ENCODE measurements at regions not wholly inside any gene's neighbourhood (a gene's known extent, or its start where the extent isn't known, plus 50 kb on each side); places are given as distances from the start of the nearest gene placed in this dataset.

DNA sequence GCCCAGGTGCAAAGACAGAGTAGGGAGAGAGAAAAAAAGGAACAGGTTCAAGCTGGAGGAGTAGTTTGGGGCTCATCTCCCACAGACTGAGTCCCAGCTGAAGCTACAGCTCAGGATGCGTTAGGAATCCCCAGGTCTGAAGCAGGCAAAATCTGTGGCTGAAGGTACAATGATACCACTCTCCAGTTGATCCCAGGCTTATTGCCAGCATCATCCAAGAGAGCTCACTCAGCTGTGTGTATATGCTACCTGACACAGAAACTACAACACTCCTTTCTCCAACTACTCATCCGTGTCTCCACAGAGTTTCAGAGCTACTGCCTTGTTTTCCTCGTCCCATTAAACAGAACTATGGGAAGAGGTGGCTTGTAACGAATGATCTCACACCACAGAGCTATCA lies 851.3 kb downstream of the GRID1 start:
- no peaks in the 10 kb centered on the region for H3K79me2 ChIP-seq (ENCODE audit: insufficient read depth, low read length)
- TF ChIP-seq EZH2phosphoT487 (conservative IDR thresholded peaks at IDR 0.05; ENCODE audit: low read length), result no peak
- TF ChIP-seq, protein P1, sequence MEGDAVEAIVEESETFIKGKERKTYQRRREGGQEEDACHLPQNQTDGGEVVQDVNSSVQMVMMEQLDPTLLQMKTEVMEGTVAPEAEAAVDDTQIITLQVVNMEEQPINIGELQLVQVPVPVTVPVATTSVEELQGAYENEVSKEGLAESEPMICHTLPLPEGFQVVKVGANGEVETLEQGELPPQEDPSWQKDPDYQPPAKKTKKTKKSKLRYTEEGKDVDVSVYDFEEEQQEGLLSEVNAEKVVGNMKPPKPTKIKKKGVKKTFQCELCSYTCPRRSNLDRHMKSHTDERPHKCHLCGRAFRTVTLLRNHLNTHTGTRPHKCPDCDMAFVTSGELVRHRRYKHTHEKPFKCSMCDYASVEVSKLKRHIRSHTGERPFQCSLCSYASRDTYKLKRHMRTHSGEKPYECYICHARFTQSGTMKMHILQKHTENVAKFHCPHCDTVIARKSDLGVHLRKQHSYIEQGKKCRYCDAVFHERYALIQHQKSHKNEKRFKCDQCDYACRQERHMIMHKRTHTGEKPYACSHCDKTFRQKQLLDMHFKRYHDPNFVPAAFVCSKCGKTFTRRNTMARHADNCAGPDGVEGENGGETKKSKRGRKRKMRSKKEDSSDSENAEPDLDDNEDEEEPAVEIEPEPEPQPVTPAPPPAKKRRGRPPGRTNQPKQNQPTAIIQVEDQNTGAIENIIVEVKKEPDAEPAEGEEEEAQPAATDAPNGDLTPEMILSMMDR (IDR thresholded peaks at IDR 0.05; ENCODE audit: insufficient read depth, low read length, poor library complexity, severe bottlenecking), result no peak

DNA sequence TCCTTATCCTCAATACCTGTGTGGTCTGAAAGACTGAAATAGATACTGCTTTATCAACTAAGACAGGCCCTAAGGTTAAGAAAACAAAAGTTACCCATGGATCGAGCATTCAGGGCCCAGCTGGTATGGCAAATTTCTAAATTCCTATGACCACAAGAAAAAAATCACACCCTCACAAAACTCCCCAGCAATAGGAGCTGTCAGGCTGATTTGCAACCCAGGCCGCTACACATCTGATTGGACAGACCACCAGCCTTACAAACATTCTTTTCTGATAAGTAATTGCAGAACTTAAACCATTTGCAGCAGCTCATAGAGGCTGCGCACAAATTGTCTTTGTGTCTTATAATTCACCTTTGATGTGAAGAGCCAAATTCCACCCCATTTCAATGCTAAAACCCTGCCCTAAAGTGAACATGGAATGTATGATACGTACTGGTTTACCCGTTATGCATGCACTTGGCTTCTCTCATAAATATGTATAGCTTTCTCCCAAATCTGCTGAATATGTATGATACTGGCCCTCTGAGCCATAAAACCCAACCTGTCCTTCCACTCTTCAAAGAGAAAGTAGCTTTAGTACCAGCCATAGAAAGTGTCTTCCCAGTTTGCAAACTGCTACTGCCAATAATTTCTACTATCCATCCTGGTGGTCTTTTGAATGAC lies 842.5 kb downstream of the GRID1 start:
- Histone ChIP-seq H3K4me2 (ENCODE audit: low read depth, low read length, poor library complexity, severe bottlenecking) (no peak overlapping the region), H3K9ac (ENCODE audit: low read length) (no peak overlapping the region), H3K9me3 (ENCODE audit: insufficient read depth, low read length) (no peaks in the 10 kb centered on the region), H3F3A (ENCODE audit: insufficient read depth) (no peaks in the 10 kb centered on the region), H3K36me3 (ENCODE audit: low read length) (no peaks in the 10 kb centered on the region), H2AFZ (ENCODE audit: low read depth, low read length, severe bottlenecking) (no peak overlapping the region), H4K20me1 (ENCODE audit: low read depth, low read length) (no peaks in the 10 kb centered on the region), H3K4me3 (ENCODE audit: insufficient read depth, low read length, poor library complexity, severe bottlenecking) (no peak overlapping the region), H3K9me2 (replicated peaks; ENCODE audit: insufficient read depth, low read length) (no peaks in the 10 kb centered on the region), H3K27ac (ENCODE audit: low read depth, low read length) (no peak overlapping the region), H3K79me2 (ENCODE audit: insufficient read depth, low read length) (no peaks in the 10 kb centered on the region), H3K27me3 (ENCODE audit: low read length) (no peaks in the 10 kb centered on the region)
- TF ChIP-seq EZH2phosphoT487 (conservative IDR thresholded peaks at IDR 0.05; ENCODE audit: low read length), result no peak
- TF ChIP-seq, protein P1 (IDR thresholded peaks at IDR 0.05; ENCODE audit: insufficient read depth, low read length, poor library complexity, severe bottlenecking), result no peak

More for the DNA sequence above, 851.3 kb downstream of the GRID1 start:
- no peaks in the 10 kb centered on the region for H3K9me3 ChIP-seq (ENCODE audit: insufficient read depth, low read length)
- no peak overlapping the region for H3K9ac ChIP-seq (ENCODE audit: low read length)
- no peak overlapping the region for H3K27ac ChIP-seq (ENCODE audit: low read depth, low read length)
- no peaks in the 10 kb centered on the region for H4K20me1 ChIP-seq (ENCODE audit: low read depth, low read length)
- H3K36me3 ChIP-seq (ENCODE audit: low read length), result no peaks in the 10 kb centered on the region
- H3K4me2 ChIP-seq (ENCODE audit: low read depth, low read length, poor library complexity, severe bottlenecking), result no peak overlapping the region
- H2AFZ ChIP-seq (ENCODE audit: low read depth, low read length, severe bottlenecking), result no peak overlapping the region
- no peaks in the 10 kb centered on the region for H3K27me3 ChIP-seq (ENCODE audit: low read length)
- no peak overlapping the region for H3K4me3 ChIP-seq (ENCODE audit: insufficient read depth, low read length, poor library complexity, severe bottlenecking)
- H3F3A ChIP-seq (ENCODE audit: insufficient read depth), result no peaks in the 10 kb centered on the region
- H3K9me2 ChIP-seq (replicated peaks; ENCODE audit: insufficient read depth, low read length), result no peaks in the 10 kb centered on the region

DNA sequence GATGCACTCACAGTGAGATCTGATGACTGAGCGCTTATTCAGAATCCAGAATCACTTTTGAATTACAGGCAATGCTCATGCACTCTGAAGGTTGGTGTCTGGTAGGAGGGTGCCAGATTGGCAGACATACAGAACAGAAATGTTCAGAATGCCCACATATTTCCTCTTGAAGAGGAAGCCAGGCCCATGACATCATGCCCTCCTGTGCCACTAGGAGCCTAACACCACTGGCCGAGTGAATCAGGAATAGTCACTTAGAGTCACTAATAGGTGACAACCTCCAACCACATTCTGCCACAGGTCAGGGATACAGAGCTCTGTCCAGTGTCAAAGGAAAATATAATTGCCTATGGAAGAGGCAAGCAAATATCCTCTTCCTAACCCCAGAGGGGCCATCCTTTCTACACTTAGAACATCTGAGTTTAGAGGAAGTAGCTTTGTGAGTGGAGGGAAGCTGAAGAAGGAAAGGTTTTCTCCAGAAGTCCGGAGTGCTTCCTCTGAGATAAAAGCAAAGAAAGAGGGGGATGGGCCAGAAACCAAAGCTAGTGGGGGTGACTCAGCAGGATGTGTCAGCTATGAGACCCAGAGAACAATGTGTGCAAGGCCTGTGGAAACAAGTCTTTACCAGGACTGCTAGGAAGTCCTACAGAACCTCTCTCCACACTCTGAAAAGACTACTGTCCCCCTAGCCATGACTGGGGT lies 838.8 kb downstream of the GRID1 start:
- Histone ChIP-seq H3K36me3 (ENCODE audit: low read length) (no peaks in the 10 kb centered on the region), H3K9me3 (ENCODE audit: insufficient read depth, low read length) (no peaks in the 10 kb centered on the region), H3K27ac (ENCODE audit: low read depth, low read length) (no peak overlapping the region), H3K4me2 (ENCODE audit: low read depth, low read length, poor library complexity, severe bottlenecking) (no peak overlapping the region), H4K20me1 (ENCODE audit: low read depth, low read length) (no peaks in the 10 kb centered on the region), H3K9me2 (replicated peaks; ENCODE audit: insufficient read depth, low read length) (no peaks in the 10 kb centered on the region), H3K4me3 (ENCODE audit: insufficient read depth, low read length, poor library complexity, severe bottlenecking) (no peak overlapping the region), H3K27me3 (ENCODE audit: low read length) (no peaks in the 10 kb centered on the region), H3K79me2 (ENCODE audit: insufficient read depth, low read length) (no peaks in the 10 kb centered on the region), H2AFZ (ENCODE audit: low read depth, low read length, severe bottlenecking) (no peak overlapping the region), H3F3A (ENCODE audit: insufficient read depth) (no peaks in the 10 kb centered on the region), H3K9ac (ENCODE audit: low read length) (no peak overlapping the region)
- TF ChIP-seq EZH2phosphoT487 (conservative IDR thresholded peaks at IDR 0.05; ENCODE audit: low read length), result no peak
- TF ChIP-seq, protein P1 (IDR thresholded peaks at IDR 0.05; ENCODE audit: insufficient read depth, low read length, poor library complexity, severe bottlenecking), result no peak
